A549 (cell line): ENCODE measurements at regions not wholly inside any gene's neighbourhood (a gene's known extent, or its start where the extent isn't known, plus 50 kb on each side); places are given as distances from the start of the nearest gene placed in this dataset.

Experiments
- ATAC-seq, 2 experiments: fragments of 200-7000 bp in 1 of 2; fragments of >200 bp in 1 of 2; cut with Nextera tagmentation in 1 of 2; cut with Tn5 transposase in 1 of 2; 3 replicates each; pipeline versions ENCODE4 v1.8.0 to v1.9.1; 2018 to 2020; ENCODE audit warnings: mild to moderate bottlenecking in 1 of 2, moderate library complexity in 1 of 2
- CTCF ChIA-PET: fragments of 300-600 bp; sonication (Branson Sonifier 250); formaldehyde crosslinking; extraction: SDS; loops from one replicate; lab custom pipeline; 2021; ENCODE audit warnings: antibody characterized with exemption, inconsistent platforms; lab: Yijun Ruan, JAX
- POLR2A ChIA-PET: fragments of 350-600 bp; formaldehyde crosslinking; extraction: SDS; loops from one replicate; lab custom pipeline; 2021; ENCODE audit warnings: antibody characterized with exemption, inconsistent platforms; lab: Yijun Ruan, JAX
- DNase-seq, 2 experiments: peaks; one replicate each; pipeline versions ENCODE4 v3.0.0 to v3.0.0-alpha.2; 2011 to 2016; ENCODE audit warnings: low read depth in 1 of 2, low spot score in 1 of 2
- FAIRE-seq: peaks from 2 replicates; lab custom pipeline; 2011; peaks lifted over from hg19 to GRCh38; lab: Jason Lieb, UNC
- H3K27ac ChIP-seq, 2 experiments: fragments of >200 bp; sonication (Bioruptor Twin); formaldehyde crosslinking; 3 replicates each; pipeline ENCODE4 v1.5.1; 2016 to 2017
- H3K4me1 ChIP-seq: fragments of >200 bp; sonication (Bioruptor Twin); formaldehyde crosslinking; 3 replicates; pipeline ENCODE4 v1.6.1; 2016
- H3K4me2 ChIP-seq: fragments of >200 bp; sonication (Bioruptor Twin); formaldehyde crosslinking; 3 replicates; pipeline ENCODE4 v1.6.1; 2016
- H3K4me3 ChIP-seq: fragments of >200 bp; sonication (Bioruptor Twin); formaldehyde crosslinking; 3 replicates; pipeline ENCODE4 v1.5.1; 2016
- H3K9me3 ChIP-seq: fragments of >200 bp; sonication (Bioruptor Twin); formaldehyde crosslinking; 3 replicates; pipeline ENCODE4 v1.6.1; 2016
- ATOH8 ChIP-seq: fragments of 250-450 bp; sonication (Bioruptor Pico); IDR thresholded peaks from 2 replicates; pipeline ENCODE4 v1.5.0; 2020; ENCODE audit warnings: low read depth, mild to moderate bottlenecking, moderate library complexity
- BCL3 ChIP-seq: fragments of >200 bp; sonication (Bioruptor Twin); formaldehyde crosslinking; IDR thresholded peaks from 3 replicates; pipeline ENCODE4 v1.6.1; 2016
- CEBPB ChIP-seq, 2 experiments: fragments of >200 bp in 1 of 2; sonication (Bioruptor Twin) in 1 of 2; formaldehyde crosslinking in 1 of 2; IDR thresholded peaks; 2 replicates each; pipeline ENCODE4 v1.6.1; 2012 to 2016
- E2F6 ChIP-seq: IDR thresholded peaks from 2 replicates; pipeline ENCODE4 v1.6.1; 2012; ENCODE audit warnings: low read depth, borderline replicate concordance
- EP300 ChIP-seq, 2 experiments: fragments of >200 bp; sonication (Bioruptor Twin); formaldehyde crosslinking; IDR thresholded peaks; 2 replicates in 1 of 2; 3 replicates in 1 of 2; pipeline ENCODE4 v1.6.1; 2016 to 2017
- ESRRA ChIP-seq: fragments of 150-350 bp; IDR thresholded peaks from 2 replicates; pipeline ENCODE4 v1.6.1; 2014; ENCODE audit warnings: mild to moderate bottlenecking, low read length, borderline replicate concordance
- GATA3 ChIP-seq: IDR thresholded peaks from 2 replicates; pipeline ENCODE4 v1.6.1; 2012; ENCODE audit warnings: borderline replicate concordance
- HDAC2 ChIP-seq: fragments of 200-600 bp; sonication (generic); IDR thresholded peaks from 2 replicates; pipeline ENCODE4 v1.6.1; 2016
- HES2 ChIP-seq: fragments of >200 bp; sonication (Bioruptor Twin); formaldehyde crosslinking; IDR thresholded peaks from 2 replicates; pipeline ENCODE4 v1.6.1; 2016
- HMGXB4 ChIP-seq: fragments of 250-450 bp; sonication (Bioruptor Pico); IDR thresholded peaks from 2 replicates; pipeline ENCODE4 v1.5.0; 2021; ENCODE audit warnings: mild to moderate bottlenecking, moderate library complexity, borderline replicate concordance
- HOXB13 ChIP-seq: fragments of 250-450 bp; sonication (Bioruptor Pico); IDR thresholded peaks from 2 replicates; pipeline ENCODE4 v1.5.0; 2020; ENCODE audit warnings: low read depth, mild to moderate bottlenecking, moderate library complexity
- HOXB5 ChIP-seq: fragments of 250-450 bp; sonication (Bioruptor Pico); IDR thresholded peaks from 2 replicates; pipeline ENCODE4 v1.5.0; 2020; ENCODE audit warnings: mild to moderate bottlenecking, moderate library complexity
- JUN ChIP-seq, 2 experiments: fragments of >200 bp; sonication (Bioruptor Twin); formaldehyde crosslinking; IDR thresholded peaks; 2 replicates in 1 of 2; 3 replicates in 1 of 2; pipeline ENCODE4 v1.6.1; 2016 to 2017
- KDM1A ChIP-seq: fragments of 200-600 bp; sonication (generic); IDR thresholded peaks from 2 replicates; pipeline ENCODE4 v1.6.1; 2016; ENCODE audit warnings: low read depth, mild to moderate bottlenecking
- MAFK ChIP-seq: fragments of 450-650 bp; IDR thresholded peaks from 2 replicates; pipeline ENCODE4 v1.6.1; 2014; ENCODE audit not compliant: partially characterized antibody
- MAZ ChIP-seq: fragments of 150-350 bp; IDR thresholded peaks from 2 replicates; pipeline ENCODE4 v1.6.1; 2014; ENCODE audit warnings: antibody characterized with exemption, low read depth, low read length, borderline replicate concordance
- PBX3 ChIP-seq: IDR thresholded peaks from 2 replicates; pipeline ENCODE4 v1.6.1; 2012
- POLR2A ChIP-seq: IDR thresholded peaks from 2 replicates; pipeline ENCODE4 v1.6.1; 2012; ENCODE audit warnings: mild to moderate bottlenecking, low read length
- POLR2AphosphoS2 ChIP-seq: conservative IDR thresholded peaks from 2 replicates; pipeline ENCODE4 v1.6.1; 2012; ENCODE audit warnings: low read length, improper control_type of control experiment, inconsistent platforms
- RAD21 ChIP-seq, 2 experiments: fragments of >200 bp in 1 of 2; sonication (Bioruptor Twin) in 1 of 2; formaldehyde crosslinking in 1 of 2; IDR thresholded peaks in 1 of 2; conservative IDR thresholded peaks in 1 of 2; 2 replicates in 1 of 2; 3 replicates in 1 of 2; pipeline ENCODE4 v1.6.1; 2012 to 2018; ENCODE audit warnings: inconsistent platforms in 1 of 2
- REST ChIP-seq: fragments of 200-600 bp; sonication (generic); IDR thresholded peaks from 2 replicates; pipeline ENCODE4 v1.6.1; 2016; ENCODE audit warnings: antibody characterized with exemption, mild to moderate bottlenecking, moderate library complexity
- TFCP2L1 ChIP-seq: fragments of 250-450 bp; sonication (Bioruptor Pico); IDR thresholded peaks from 2 replicates; pipeline ENCODE4 v1.5.0; 2021; ENCODE audit warnings: mild to moderate bottlenecking
- TP53 ChIP-seq: fragments of 250-450 bp; sonication (Bioruptor Pico); IDR thresholded peaks from 2 replicates; pipeline ENCODE4 v1.5.0; 2021; ENCODE audit warnings: mild to moderate bottlenecking, moderate library complexity
- ZC3H11A ChIP-seq: fragments of 450-650 bp; IDR thresholded peaks from 2 replicates; pipeline ENCODE4 v1.6.1; 2014; ENCODE audit warnings: antibody characterized with exemption, mild to moderate bottlenecking
- ZFP36 ChIP-seq: fragments of 450-650 bp; IDR thresholded peaks from 2 replicates; pipeline ENCODE4 v1.6.1; 2014; ENCODE audit warnings: borderline replicate concordance; ENCODE audit not compliant: partially characterized antibody
- ZNF302 ChIP-seq: fragments of 250-450 bp; sonication (Bioruptor Pico); IDR thresholded peaks from 2 replicates; pipeline ENCODE4 v1.9.0; 2021; ENCODE audit warnings: inconsistent platforms, mild to moderate bottlenecking, moderate library complexity
- ZSCAN20 ChIP-seq: fragments of 250-450 bp; sonication (Bioruptor Pico); IDR thresholded peaks from 2 replicates; pipeline ENCODE4 v1.8.0; 2022; ENCODE audit warnings: mild to moderate bottlenecking, moderate library complexity
- WGBS: methylation state at CpG from one replicate; pipeline ENCODE4 v1.1.6; 2017; ENCODE audit errors: missing lambda C conversion rate; 5-methylcytosine and 5-hydroxymethylcytosine counted together

GRCh38 chr11:28729339-28729738, 621.2 kb downstream of the METTL15 start:
- CTCF ChIA-PET = interaction anchor here (0.6 to 0.7 kb wide), 2 partner anchors 73 to 695 kb away, joined by 3 read pairs; no protein-coding TSS in a partner anchor
- H3K9me3 ChIP-seq = 0 out of 3 replicates have a peak, but pooled peaks cover 3% of the 10 kb centered on the region
- WGBS = 89% methylated on average over 6 of the region's 6 CpGs
- DNase-seq (no peak), ATAC-seq (no peak), FAIRE-seq (no peak)
- no peak overlapping the region for H3K4me3 ChIP-seq
- POLR2A ChIA-PET = no interaction called here
- H3K4me1 ChIP-seq = no peaks in the 10 kb centered on the region
- TF ChIP-seq ATOH8 (CRISPR knock-in tag) (no peak), ESRRA (no peak), REST (no peak), HES2 (no peak), HOXB5 (CRISPR knock-in tag) (no peak), KDM1A (no peak), ZFP36 (no peak), TP53 (CRISPR knock-in tag) (no peak), ZNF302 (CRISPR knock-in tag) (no peak), EP300 (IDR thresholded peaks at IDR 0.05) (no peak), PBX3 (no peak), MAFK (no peak), TFCP2L1 (no peak), JUN (IDR thresholded peaks at IDR 0.05) (no peak), POLR2AphosphoS2 (no peak)
- peak overlapping the region in 1 of 2 experiments; percentile 1; a peak in 1 of 6 replicates for H3K27ac ChIP-seq
- no peak overlapping the region for H3K4me2 ChIP-seq

GRCh38 chr11:28728666-28729065, 620.5 kb downstream of the METTL15 start:
- H3K4me2 ChIP-seq = no peak overlapping the region
- H3K27ac ChIP-seq = peak overlapping the region in 1 of 2 experiments; percentile 8; a peak in 1 of 6 replicates
- FAIRE-seq (no peak), DNase-seq (no peak), ATAC-seq (no peak)
- CTCF ChIA-PET = interaction anchor here (0.6 to 0.7 kb wide), 2 partner anchors 73 to 694 kb away, joined by 3 read pairs; no protein-coding TSS in a partner anchor
- POLR2A ChIA-PET = no interaction called here
- 84% methylated on average over 1 of the region's 1 CpG for WGBS
- 0 out of 3 replicates have a peak, but pooled peaks cover 3% of the 10 kb centered on the region for H3K9me3 ChIP-seq
- H3K4me1 ChIP-seq = no peaks in the 10 kb centered on the region
- no peak overlapping the region for H3K4me3 ChIP-seq
- TF ChIP-seq GATA3 (no peak), E2F6 (no peak), HOXB13 (CRISPR knock-in tag) (no peak), HDAC2 (no peak), POLR2A (no peak), CEBPB (IDR thresholded peaks at IDR 0.05) (no peak), ZC3H11A (no peak), RAD21 (conservative IDR thresholded peaks at IDR 0.05 in 1 of 2, IDR thresholded peaks at IDR 0.05 in 1 of 2) (no peak), ZSCAN20 (CRISPR knock-in tag) (no peak), TFCP2L1 (no peak), BCL3 (no peak), HMGXB4 (CRISPR knock-in tag) (no peak), MAZ (no peak), PBX3 (no peak)
